ENCODE measurements at regions not wholly inside any gene's neighbourhood (a gene's known extent, or its start where the extent isn't known, plus 50 kb on each side); places are given as distances from the start of the nearest gene placed in this dataset.
"Not testable (repeated sequence)": the region's sequence is repeated elsewhere in the genome, so short reads cannot be mapped to it uniquely, and the experiment has no call there.

DNA sequence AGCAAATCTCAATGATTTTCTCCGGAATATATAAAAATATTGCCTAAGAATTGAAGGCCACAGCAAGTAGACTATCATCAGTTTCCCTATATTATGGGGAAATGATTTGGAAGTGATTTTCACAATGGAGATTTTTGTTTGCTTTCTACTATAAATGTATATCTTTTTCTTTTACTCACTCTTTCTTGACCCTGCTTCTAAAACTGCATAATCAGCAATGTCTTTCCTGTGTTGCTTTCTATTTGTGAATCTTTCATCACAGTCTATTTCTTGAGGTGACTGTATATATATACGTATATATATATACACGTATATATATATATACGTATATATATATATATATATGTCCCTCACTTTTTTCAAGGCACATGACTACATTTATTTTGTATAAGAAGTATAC, 622.6 kb downstream of the DTWD2 start:
- no peak for DNase-seq

- DNase-seq: no peak
These were observed 633.5 kb downstream of the DTWD2 start for GRCh38 chr5:118354797-118355196.

- DNase-seq: no peak
These were observed 634.4 kb downstream of the DTWD2 start for GRCh38 chr5:118353970-118354369.

- no peak for DNase-seq
These were observed 651.9 kb downstream of the DTWD2 start for GRCh38 chr5:118336468-118336867.

- DNase-seq: no peak
These were observed 661.0 kb downstream of the DTWD2 start for GRCh38 chr5:118327389-118327788.

DNA sequence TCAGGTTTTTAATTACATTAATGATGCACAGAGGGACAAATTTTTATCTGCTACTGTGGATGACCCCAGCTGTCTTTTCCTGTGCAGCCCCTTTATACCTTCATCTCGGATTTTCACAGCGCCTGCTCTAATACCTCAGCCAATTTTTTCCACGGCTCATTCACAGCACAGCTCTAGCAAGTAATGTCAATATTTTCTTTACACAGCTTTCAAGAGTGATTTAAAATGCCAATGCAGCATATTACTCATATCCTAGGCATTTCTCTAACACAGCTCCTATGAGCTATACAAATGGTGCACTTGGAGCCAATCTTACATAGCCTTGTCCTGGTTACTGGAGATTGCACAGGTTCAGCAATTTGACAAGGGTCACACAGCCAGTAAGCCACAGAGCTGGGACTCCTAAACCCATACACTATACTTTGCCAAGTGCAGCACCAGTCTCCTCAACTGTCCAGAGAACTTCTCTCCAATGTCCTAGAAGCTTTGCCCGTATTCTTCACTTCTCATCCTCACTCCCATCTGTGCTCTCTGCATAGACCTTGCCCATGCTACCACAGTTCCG, 661.8 kb downstream of the DTWD2 start:
- DNase-seq: no peak

- no peak for DNase-seq
These were observed 662.4 kb downstream of the DTWD2 start for GRCh38 chr5:118325931-118326330.

GRCh38 chr5:118323723-118324122, 664.6 kb downstream of the DTWD2 start:
- not testable (repeated sequence) for DNase-seq

GRCh38 chr5:118321081-118321480, 667.3 kb downstream of the DTWD2 start:
- no peak for DNase-seq

GRCh38 chr5:118320121-118320520, 668.2 kb downstream of the DTWD2 start:
- DNase-seq: no peak

GRCh38 chr5:118314931-118315330, 673.4 kb downstream of the DTWD2 start:
- no peak for DNase-seq

DNA sequence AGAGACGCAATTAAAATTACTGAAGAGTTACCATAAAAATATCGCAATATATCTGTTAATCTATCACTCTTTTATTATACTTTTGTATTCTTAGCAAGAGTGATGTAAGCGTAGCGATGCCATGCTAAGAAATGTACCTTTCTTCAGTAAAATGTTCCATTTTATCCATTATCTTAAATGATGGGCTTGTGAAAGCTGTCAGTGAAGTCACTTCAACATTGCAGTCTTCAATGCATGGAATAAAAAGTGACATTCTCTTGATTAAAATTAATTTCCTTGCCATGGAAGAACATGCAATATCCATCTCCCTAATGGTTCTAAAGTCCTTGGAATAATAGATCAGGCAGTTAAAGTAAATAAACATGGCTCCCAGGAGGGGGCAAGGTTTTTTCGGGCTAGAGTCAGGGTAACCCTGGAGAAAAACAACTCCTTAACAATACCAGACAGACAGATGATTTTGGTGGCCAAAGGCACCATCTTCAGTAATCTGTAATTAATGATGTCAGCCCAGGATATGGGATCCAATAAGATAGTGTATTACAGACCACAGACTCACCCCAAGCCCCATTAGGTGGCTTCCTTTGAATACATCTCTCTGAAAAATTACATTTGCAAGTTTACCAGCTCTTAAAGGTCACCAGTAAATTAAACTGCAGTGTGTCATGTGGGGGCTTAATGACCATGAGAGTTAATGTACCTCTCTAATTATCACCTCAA, 677.1 kb downstream of the DTWD2 start:
- DNase-seq: no peak

DNA sequence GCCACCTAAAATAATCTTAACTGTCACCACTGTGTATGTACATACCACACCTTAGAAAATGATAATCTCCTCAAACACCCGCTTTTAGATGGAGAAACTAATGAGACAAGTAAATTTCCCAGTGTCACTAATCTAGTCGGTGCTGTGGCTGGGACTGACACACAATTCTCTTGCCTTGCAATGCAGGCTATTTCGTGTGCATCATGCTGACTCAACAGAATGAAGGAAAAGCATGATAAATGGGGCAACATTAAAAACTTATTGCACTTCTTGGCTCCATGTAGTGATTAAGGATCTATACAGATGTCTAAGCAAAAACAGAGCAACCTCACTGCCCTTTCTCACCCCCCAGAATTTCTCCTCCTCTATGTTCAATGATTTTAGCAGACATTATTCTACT, 677.9 kb downstream of the DTWD2 start:
- DNase-seq: no peak

- no peak for DNase-seq
These were observed 685.1 kb downstream of the DTWD2 start for GRCh38 chr5:118303296-118303695.

GRCh38 chr5:118302786-118303185, 685.6 kb downstream of the DTWD2 start:
- DNase-seq: no peak

DNA sequence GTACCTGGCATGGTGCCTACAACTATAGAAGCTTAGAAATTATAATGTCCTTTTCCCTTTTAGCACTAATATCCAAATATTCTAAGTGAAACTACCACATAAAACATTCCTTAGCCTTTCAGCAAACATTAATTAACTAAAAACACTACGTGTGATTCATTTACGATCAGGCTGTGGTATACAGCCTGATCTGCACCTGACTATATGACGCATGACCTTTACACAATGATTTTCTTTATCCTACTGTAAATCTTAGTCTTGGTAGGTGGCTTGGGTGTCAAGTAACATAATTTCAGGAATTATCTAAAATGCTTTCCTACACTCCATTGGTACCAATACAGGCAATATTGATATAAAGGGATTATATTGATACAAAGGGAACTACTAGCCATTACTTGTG, 686.7 kb downstream of the DTWD2 start:
- no peak for DNase-seq

DNA sequence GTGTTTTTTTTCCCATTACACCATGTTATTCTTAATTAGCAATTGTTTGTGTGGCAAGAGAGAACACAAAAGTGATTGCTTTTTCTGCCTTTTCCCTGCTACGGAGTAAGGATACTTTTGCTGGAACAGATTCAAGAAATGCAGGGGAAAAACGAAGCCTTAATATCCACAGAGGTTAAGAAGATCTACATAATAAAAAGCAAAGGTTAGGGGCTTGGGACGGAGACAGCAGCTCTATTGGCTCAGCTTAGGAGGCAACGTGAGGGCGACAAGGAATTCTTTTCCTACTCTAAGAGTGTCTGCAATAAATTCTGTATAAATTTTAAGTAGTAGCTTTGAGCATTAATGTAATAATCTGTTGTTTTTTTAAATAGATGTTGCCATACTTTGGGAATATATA, 693.3 kb downstream of the DTWD2 start:
- DNase-seq: no peak

DNA sequence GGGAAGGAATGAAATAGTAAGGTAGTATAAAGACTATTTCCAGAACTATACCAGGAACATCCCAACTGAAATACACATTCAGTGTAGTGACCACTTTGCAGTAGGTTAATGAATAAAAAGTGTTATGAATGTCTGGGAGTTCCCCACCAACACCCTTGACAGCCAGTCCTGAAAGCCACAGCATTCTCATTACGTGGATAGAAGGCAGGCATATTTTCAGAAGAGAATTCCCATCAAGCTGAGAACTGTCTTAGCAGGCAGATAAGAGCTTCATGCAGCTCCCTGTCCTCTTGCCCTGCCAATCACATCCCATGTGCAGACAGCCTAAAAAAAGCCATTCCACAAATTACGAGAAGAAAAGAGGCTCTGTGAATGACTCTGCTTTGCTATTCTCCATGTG, 695.0 kb downstream of the DTWD2 start:
- no peak for DNase-seq

DNA sequence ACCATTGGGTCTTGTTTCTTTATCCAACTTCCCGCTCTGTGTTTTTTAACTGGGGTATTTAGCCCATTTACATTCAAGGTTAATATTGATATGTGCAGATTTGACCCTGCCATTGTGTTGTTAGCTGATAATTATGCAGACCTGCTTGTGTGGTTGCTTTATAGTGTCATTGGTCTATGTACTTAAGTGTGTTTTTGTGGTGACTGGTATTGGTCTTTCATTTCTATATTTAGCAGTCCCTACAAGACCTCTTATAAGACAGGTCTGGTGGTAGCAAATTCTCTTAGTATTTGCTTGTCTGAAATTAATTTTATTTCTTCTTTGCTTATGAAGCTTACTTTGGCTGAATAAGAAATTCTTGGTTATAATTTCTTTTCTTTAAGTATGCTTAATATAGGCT, 698.1 kb downstream of the DTWD2 start:
- DNase-seq: no peak

- DNase-seq: not testable (repeated sequence)
These were observed 704.1 kb downstream of the DTWD2 start for GRCh38 chr5:118284230-118284629.

DNA sequence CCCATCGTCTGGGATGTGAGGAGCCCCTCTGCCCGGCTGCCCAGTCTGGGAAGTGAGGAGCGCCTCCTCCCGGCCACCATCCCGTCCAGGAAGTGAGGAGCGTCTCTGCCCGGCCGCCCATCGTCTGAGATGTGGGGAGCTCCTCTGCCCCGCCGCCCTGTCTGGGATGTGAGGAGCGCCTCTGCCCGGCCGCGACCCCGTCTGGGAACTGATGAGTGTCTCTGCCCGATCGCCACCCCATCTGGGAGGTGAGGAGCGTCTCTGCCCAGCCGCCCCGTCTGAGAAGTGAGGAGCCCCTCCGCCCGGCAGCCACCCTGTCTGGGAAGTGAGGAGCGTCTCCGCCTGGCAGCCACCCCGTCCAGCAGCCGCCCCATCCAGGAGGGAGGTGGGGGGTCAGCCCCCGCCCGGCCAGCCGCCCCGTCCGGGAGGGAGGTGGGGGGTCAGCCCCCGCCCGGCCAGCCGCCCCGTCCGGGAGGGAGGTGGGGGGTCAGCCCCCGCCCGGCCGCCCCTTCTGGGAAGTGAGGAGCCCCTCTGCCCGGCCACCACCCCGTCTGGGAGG, 705.8 kb downstream of the DTWD2 start:
- DNase-seq: not testable (repeated sequence)

GRCh38 chr5:118279540-118280294, 708.6 kb downstream of the DTWD2 start:
- DNase-seq: no peak

DNA sequence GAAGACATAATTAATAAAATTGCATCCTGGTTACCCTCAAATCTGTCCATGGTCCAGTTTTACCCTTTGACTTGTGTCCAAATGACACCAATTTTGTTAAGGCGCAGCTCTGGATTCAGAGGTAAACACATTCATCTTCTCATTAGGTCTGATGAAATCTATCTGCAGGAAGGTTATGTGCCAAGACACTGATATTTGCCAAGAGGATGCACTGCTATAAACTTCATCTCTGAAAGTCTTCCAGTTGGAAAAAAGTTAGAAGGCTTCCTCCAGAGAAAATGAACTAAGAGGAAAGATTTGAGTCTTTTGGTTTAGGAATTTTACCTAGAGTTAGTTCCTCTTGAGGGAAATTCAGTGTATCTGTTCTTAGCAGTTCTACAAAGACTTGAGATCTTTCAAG, 717.8 kb downstream of the DTWD2 start:
- DNase-seq: no peak

DNA sequence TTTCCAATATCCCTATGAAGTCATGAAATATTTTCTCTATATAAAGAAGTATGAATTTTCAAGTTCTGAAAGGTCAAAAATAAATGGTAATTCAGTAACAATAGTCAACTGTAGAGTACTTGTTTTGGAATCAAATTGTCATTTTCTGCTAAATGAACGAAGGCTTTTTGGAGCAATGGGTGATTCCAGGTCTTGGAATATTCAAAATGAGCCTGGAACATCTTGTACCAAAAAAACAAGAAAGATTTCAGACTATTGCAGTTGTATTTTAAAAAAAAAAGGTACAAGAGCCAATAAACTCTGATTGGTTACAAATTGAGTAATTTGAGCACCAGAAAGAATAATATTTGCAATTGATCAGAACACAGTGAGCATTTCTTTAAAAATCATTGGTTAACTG, 730.1 kb downstream of the DTWD2 start:
- no peak for DNase-seq
